IMR-90 (cell line): ENCODE measurements at regions not wholly inside any gene's neighbourhood (a gene's known extent, or its start where the extent isn't known, plus 50 kb on each side); places are given as distances from the start of the nearest gene placed in this dataset.

ENCODE experiments used
- ATAC-seq: fragments of 200-7000 bp; cut with Tn5 transposase; 2 replicates; pipeline ENCODE4 v1.9.1; 2020; ENCODE audit warnings: low read depth, mild to moderate bottlenecking, moderate library complexity
- BruUV-seq: library from RNA; stranded (reverse); fragments of 400-500 nt; replicated peaks from 2 replicates; lab custom pipeline; 2021; lab: Mats Ljungman, UMichigan
- CTCF ChIA-PET: fragments of 300-600 bp; formaldehyde crosslinking; extraction: SDS; loops from one replicate; lab custom pipeline; 2021; ENCODE audit warnings: antibody characterized with exemption; lab: Yijun Ruan, JAX
- POLR2A ChIA-PET: fragments of 300-600 bp; sonication (Branson Sonifier 250); formaldehyde crosslinking; loops from one replicate; lab custom pipeline; 2022; ENCODE audit warnings: antibody characterized with exemption; ENCODE audit not compliant: unreplicated experiment; lab: Charles Lee
- DNase-seq: peaks from one replicate; pipeline ENCODE4 v3.0.0; 2013
- H2AFZ ChIP-seq: replicated peaks from 2 replicates; pipeline ENCODE3; 2013; ENCODE audit warnings: low read length, mild to moderate bottlenecking; ENCODE audit not compliant: poor library complexity
- H2AK5ac ChIP-seq: 2 replicates; pipeline ENCODE4 v1.6.1; 2013; ENCODE audit warnings: low read depth, low read length, inconsistent platforms
- H2AK9ac ChIP-seq: replicated peaks from 2 replicates; pipeline ENCODE3; 2013; ENCODE audit warnings: mild to moderate bottlenecking, low read depth, low read length, moderate library complexity; ENCODE audit not compliant: poor library complexity
- H2BK120ac ChIP-seq: 2 replicates; pipeline ENCODE4 v1.6.1; 2013; ENCODE audit warnings: low read depth, low read length, inconsistent platforms
- H2BK15ac ChIP-seq: 3 replicates; pipeline ENCODE4 v1.6.1; 2013; ENCODE audit warnings: low read depth, low read length, inconsistent platforms
- H2BK20ac ChIP-seq: 2 replicates; pipeline ENCODE4 v1.6.1; 2013; ENCODE audit warnings: low read depth, mild to moderate bottlenecking, inconsistent platforms, low read length, moderate library complexity
- H2BK5ac ChIP-seq: 2 replicates; pipeline ENCODE4 v1.6.1; 2013; ENCODE audit warnings: mild to moderate bottlenecking, low read depth, low read length, inconsistent platforms; ENCODE audit not compliant: poor library complexity, severe bottlenecking
- H3K14ac ChIP-seq: replicated peaks from 2 replicates; pipeline ENCODE4 v1.6.1; 2013; ENCODE audit warnings: low read depth, low read length, inconsistent platforms
- H3K18ac ChIP-seq: 2 replicates; pipeline ENCODE4 v1.6.1; 2013; ENCODE audit warnings: low read depth, low read length, control low read depth
- H3K23ac ChIP-seq: 2 replicates; pipeline ENCODE4 v1.6.1; 2013; ENCODE audit warnings: low read depth, low read length, inconsistent platforms
- H3K27ac ChIP-seq: 2 replicates; pipeline ENCODE4 v1.5.1; 2013; ENCODE audit warnings: mild to moderate bottlenecking, control low read depth, low read length; ENCODE audit not compliant: insufficient read depth
- H3K27me3 ChIP-seq: 2 replicates; pipeline ENCODE4 v1.6.1; 2013; ENCODE audit warnings: low read length; ENCODE audit not compliant: control insufficient read depth, insufficient read depth
- H3K36me3 ChIP-seq: 2 replicates; pipeline ENCODE4 v1.6.1; 2013; ENCODE audit warnings: low read length, mixed read lengths; ENCODE audit not compliant: control insufficient read depth, insufficient read depth
- H3K4ac ChIP-seq: 2 replicates; pipeline ENCODE4 v1.6.1; 2013; ENCODE audit warnings: low read depth, low read length, inconsistent platforms
- H3K4me1 ChIP-seq: 2 replicates; pipeline ENCODE4 v1.6.1; 2013; ENCODE audit warnings: low read length, mixed read lengths; ENCODE audit not compliant: control insufficient read depth, insufficient read depth
- H3K4me2 ChIP-seq: 2 replicates; pipeline ENCODE4 v1.6.1; 2013; ENCODE audit warnings: low read depth, mild to moderate bottlenecking, control low read depth, low read length, moderate library complexity
- H3K4me3 ChIP-seq: 2 replicates; pipeline ENCODE4 v1.5.1; 2013; ENCODE audit warnings: low read depth, mild to moderate bottlenecking, control low read depth, low read length, moderate library complexity; ENCODE audit not compliant: insufficient read depth
- H3K56ac ChIP-seq: 2 replicates; pipeline ENCODE4 v1.6.1; 2013; ENCODE audit warnings: low read length, inconsistent platforms; ENCODE audit not compliant: insufficient read depth; ENCODE audit errors: extremely low read depth
- H3K79me1 ChIP-seq, 2 experiments: 2 replicates each; pipeline ENCODE4 v1.6.1; 2013; ENCODE audit warnings: low read length in 2 of 2, inconsistent platforms in 1 of 2, low read depth in 1 of 2
- H3K9ac ChIP-seq: 2 replicates; pipeline ENCODE4 v1.6.1; 2013; ENCODE audit warnings: low read depth, low read length, control low read depth
- H3K9me1 ChIP-seq: 2 replicates; pipeline ENCODE4 v1.6.1; 2013; ENCODE audit warnings: low read length, inconsistent platforms; ENCODE audit not compliant: insufficient read depth
- H3K9me3 ChIP-seq: 2 replicates; pipeline ENCODE4 v1.6.1; 2013; ENCODE audit warnings: low read length; ENCODE audit not compliant: control insufficient read depth, insufficient read depth
- H4K20me1 ChIP-seq: 2 replicates; pipeline ENCODE4 v1.6.1; 2013; ENCODE audit warnings: low read length, inconsistent platforms; ENCODE audit not compliant: insufficient read depth
- H4K5ac ChIP-seq: 2 replicates; pipeline ENCODE4 v1.6.1; 2013; ENCODE audit warnings: mild to moderate bottlenecking, low read depth, low read length, control low read depth
- H4K8ac ChIP-seq, 2 experiments: 2 replicates each; pipeline ENCODE4 v1.6.1; 2013; ENCODE audit warnings: low read depth in 2 of 2, low read length in 2 of 2, control low read depth in 1 of 2, inconsistent platforms in 1 of 2
- H4K91ac ChIP-seq: 2 replicates; pipeline ENCODE4 v1.6.1; 2013; ENCODE audit warnings: low read depth, low read length, inconsistent platforms; ENCODE audit not compliant: insufficient read depth
- CEBPB ChIP-seq: IDR thresholded peaks from 2 replicates; pipeline ENCODE4 v1.6.1; 2012; ENCODE audit warnings: low read depth, low read length, improper control_type of control experiment
- RAD21 ChIP-seq: IDR thresholded peaks from 2 replicates; pipeline ENCODE4 v1.6.1; 2012; ENCODE audit warnings: low read length, improper control_type of control experiment
- WGBS, 2 experiments: methylation state at CpG; one replicate each; pipeline versions ENCODE4 v1.1.5 to v1.1.7; 2013; ENCODE audit warnings: missing lambda C conversion rate in 2 of 2; ENCODE audit not compliant: insufficient read length in 1 of 2; ENCODE audit errors: extremely low coverage in 2 of 2; 5-methylcytosine and 5-hydroxymethylcytosine counted together
- dilution Hi-C: fragments of 300-500 bp; cut with HindIII; formaldehyde crosslinking; loops from one replicate; pipeline ENCODE4 v1.14.3; 2018; ENCODE audit warnings: low sequenced_read_pairs; ENCODE audit not compliant: unreplicated experiment
- in situ Hi-C: fragments of 300-500 bp; cut with MboI; formaldehyde crosslinking; loops from 3 replicates; pipeline ENCODE4 v1.14.3; 2019; ENCODE audit warnings: low sequenced_read_pairs, inconsistent platforms, mixed read lengths
- intact Hi-C: fragments of 100-400 bp; cut with micrococcal nuclease; formaldehyde crosslinking; loops from 2 replicates; pipeline ENCODE4 v1.10.0; 2022

GRCh38 chr1:229769809-229770208, 143.8 kb downstream of the URB2 start:
- no peaks in the 10 kb centered on the region for H3K79me1 ChIP-seq
- H3K4me2 ChIP-seq = no peak overlapping the region
- no peak overlapping the region for H3K18ac ChIP-seq
- H3K4ac ChIP-seq = no peak overlapping the region
- dilution Hi-C loops = no loop called here
- no peaks in the 10 kb centered on the region for H3K4me1 ChIP-seq
- no peak overlapping the region for H4K5ac ChIP-seq
- no peak overlapping the region for H2BK5ac ChIP-seq
- ChIA-PET POLR2A (no interaction called here), CTCF (no interaction called here)
- no peak for DNase-seq
- H2AFZ ChIP-seq = no peak overlapping the region
- H3K9me3 ChIP-seq = no peaks in the 10 kb centered on the region
- no peaks in the 10 kb centered on the region for H3K36me3 ChIP-seq
- ATAC-seq = no peak
- WGBS, 2 experiments = no CpG with 5 or more reads among the region's 5 CpGs
- H3K27me3 ChIP-seq = no peaks in the 10 kb centered on the region
- H4K20me1 ChIP-seq = no peaks in the 10 kb centered on the region
- intact Hi-C loops = no loop called here
- no peak overlapping the region for H4K91ac ChIP-seq
- no peak overlapping the region for H3K56ac ChIP-seq
- in situ Hi-C loops = no loop called here
- BruUV-seq = no TSS peak
- H2BK20ac ChIP-seq = no peak overlapping the region
- H2AK5ac ChIP-seq = no peak overlapping the region
- no peak overlapping the region for H2BK120ac ChIP-seq
- no peak overlapping the region for H3K14ac ChIP-seq
- H3K23ac ChIP-seq = no peak overlapping the region
- H2AK9ac ChIP-seq = no peak overlapping the region
- no peaks in the 10 kb centered on the region for H3K9me1 ChIP-seq
- no peak overlapping the region for H3K4me3 ChIP-seq
- H4K8ac ChIP-seq = no peak overlapping the region
- H3K9ac ChIP-seq = no peak overlapping the region
- no peak overlapping the region for H3K27ac ChIP-seq
- H2BK15ac ChIP-seq = no peak overlapping the region
- TF ChIP-seq CEBPB = 0 out of 2 replicates have a peak, but pooled peaks have one; percentile 5
- TF ChIP-seq RAD21 = no peak
